GM12878 (cell line): ENCODE measurements at regions not wholly inside any gene's neighbourhood (a gene's known extent, or its start where the extent isn't known, plus 50 kb on each side); places are given as distances from the start of the nearest gene placed in this dataset.

Source experiments
- ATAC-seq: fragments of 200-7000 bp; cut with Tn5 transposase; 3 replicates; pipeline ENCODE4 v1.9.1; 2020; ENCODE audit warnings: mild to moderate bottlenecking, moderate library complexity
- BruUV-seq: library from RNA; stranded (reverse); fragments of 400-500 nt; replicated peaks from 2 replicates; lab custom pipeline; 2021; lab: Mats Ljungman, UMichigan
- CTCF ChIA-PET: fragments of 300-600 bp; sonication (Branson Sonifier 250); formaldehyde crosslinking; extraction: SDS; loops from one replicate; lab custom pipeline; 2021; ENCODE audit warnings: inconsistent platforms; lab: Yijun Ruan, JAX
- POLR2A ChIA-PET: fragments of 350-600 bp; formaldehyde crosslinking; extraction: SDS; loops from one replicate; lab custom pipeline; 2021; ENCODE audit warnings: inconsistent platforms; lab: Charles Lee
- RAD21 ChIA-PET: fragments of 300-600 bp; sonication (Branson Sonifier 250); formaldehyde crosslinking; loops from one replicate; lab custom pipeline; 2023; ENCODE audit warnings: antibody characterized with exemption; ENCODE audit not compliant: unreplicated experiment; lab: Charles Lee
- SMC1A ChIA-PET: fragments of 300-600 bp; sonication (Branson Sonifier 250); formaldehyde crosslinking; loops from one replicate; lab custom pipeline; 2023; ENCODE audit not compliant: unreplicated experiment, uncharacterized antibody; lab: Charles Lee
- DNase-seq: peaks from one replicate; pipeline ENCODE4 v3.0.0-alpha.2; 2011; ENCODE audit warnings: low read depth, low spot score
- FAIRE-seq: peaks from 3 replicates; lab custom pipeline; 2011; peaks lifted over from hg19 to GRCh38; lab: Jason Lieb, UNC
- H2AFZ ChIP-seq: 2 replicates; pipeline ENCODE4 v1.6.0; 2011; ENCODE audit warnings: low read depth, low read length, control low read depth; ENCODE audit not compliant: control insufficient read depth
- H3K27ac ChIP-seq: 2 replicates; pipeline ENCODE4 v1.5.1; 2011; ENCODE audit warnings: control low read depth; ENCODE audit not compliant: control insufficient read depth, insufficient read depth
- H3K27me3 ChIP-seq, 2 experiments: replicated peaks in 1 of 2; 2 replicates each; pipeline versions ENCODE4 v1.6.0 to v1.6.1; 2011; ENCODE audit warnings: low read length in 1 of 2; ENCODE audit not compliant: control insufficient read depth in 2 of 2, insufficient read depth in 2 of 2
- H3K36me3 ChIP-seq, 2 experiments: 2 replicates each; pipeline ENCODE4 v1.5.1; 2011; ENCODE audit warnings: low read length in 1 of 2; ENCODE audit not compliant: control insufficient read depth in 2 of 2, insufficient read depth in 2 of 2
- H3K4me1 ChIP-seq: 2 replicates; pipeline ENCODE4 v1.6.1; 2011; ENCODE audit warnings: mild to moderate bottlenecking, low read length, moderate library complexity, mixed read lengths; ENCODE audit not compliant: control insufficient read depth, insufficient read depth
- H3K4me2 ChIP-seq: 2 replicates; pipeline ENCODE4 v1.6.0; 2011; ENCODE audit warnings: control low read depth; ENCODE audit not compliant: control insufficient read depth, insufficient read depth
- H3K4me3 ChIP-seq: fragments of 200-600 bp; sonication (generic); 2 replicates; pipeline ENCODE4 v1.5.1; 2016
- H3K79me2 ChIP-seq: 2 replicates; pipeline ENCODE4 v1.6.0; 2011; ENCODE audit warnings: low read length; ENCODE audit not compliant: control insufficient read depth, insufficient read depth
- H3K9ac ChIP-seq: 2 replicates; pipeline ENCODE4 v1.8.0; 2011; ENCODE audit warnings: low read length, control low read depth, mixed read lengths; ENCODE audit not compliant: control insufficient read depth, insufficient read depth
- H3K9me3 ChIP-seq: replicated peaks from 3 replicates; pipeline ENCODE4 v1.5.1; 2011; ENCODE audit warnings: mild to moderate bottlenecking, low read length; ENCODE audit not compliant: control insufficient read depth, insufficient read depth
- H4K20me1 ChIP-seq: 2 replicates; pipeline ENCODE4 v1.6.0; 2011; ENCODE audit not compliant: control insufficient read depth, insufficient read depth
- ESRRA ChIP-seq: IDR thresholded peaks from 2 replicates; pipeline ENCODE4 v1.6.1; 2012; ENCODE audit warnings: mild to moderate bottlenecking, low read length, improper control_type of control experiment
- IKZF1 ChIP-seq: fragments of 450-650 bp; conservative IDR thresholded peaks from 2 replicates; pipeline ENCODE4 v1.6.1; 2017; ENCODE audit warnings: antibody characterized with exemption, mild to moderate bottlenecking
- PKNOX1 ChIP-seq: fragments of 450-650 bp; IDR thresholded peaks from 2 replicates; pipeline ENCODE4 v1.6.1; 2016; ENCODE audit warnings: mild to moderate bottlenecking
- POLR2A ChIP-seq: IDR thresholded peaks from 2 replicates; pipeline ENCODE4 v1.6.1; 2011; ENCODE audit warnings: low read depth, mild to moderate bottlenecking, low read length
- POU2F2 ChIP-seq: IDR thresholded peaks from 3 replicates; pipeline ENCODE4 v1.6.1; 2011; ENCODE audit warnings: low read depth, mild to moderate bottlenecking, low read length, borderline replicate concordance
- RB1 ChIP-seq: fragments of 450-650 bp; formaldehyde crosslinking; IDR thresholded peaks from 2 replicates; pipeline ENCODE4 v1.6.1; 2017; ENCODE audit warnings: mild to moderate bottlenecking, borderline replicate concordance
- SREBF2 ChIP-seq: IDR thresholded peaks from 2 replicates; pipeline ENCODE4 v1.6.1; 2012; ENCODE audit warnings: mild to moderate bottlenecking, low read length
- SRF ChIP-seq, 2 experiments: IDR thresholded peaks; 2 replicates each; pipeline ENCODE4 v1.6.1; 2011; ENCODE audit warnings: low read depth in 2 of 2, low read length in 2 of 2, mild to moderate bottlenecking in 1 of 2, moderate library complexity in 1 of 2
- SUZ12 ChIP-seq: fragments of 200-600 bp; sonication (generic); IDR thresholded peaks from one replicate; pipeline ENCODE4 v1.6.1; 2018; ENCODE audit warnings: antibody characterized with exemption, mild to moderate bottlenecking; ENCODE audit not compliant: unreplicated experiment
- YY1 ChIP-seq: IDR thresholded peaks from 2 replicates; pipeline ENCODE4 v1.6.1; 2011; ENCODE audit warnings: low read depth, mild to moderate bottlenecking, low read length
- WGBS: methylation state at CpG from one replicate; pipeline ENCODE4 v1.1.6; 2016; ENCODE audit warnings: low lambda C conversion rate; ENCODE audit not compliant: insufficient replicate concordance, insufficient coverage; ENCODE audit errors: missing lambda C conversion rate; 5-methylcytosine and 5-hydroxymethylcytosine counted together
- in situ Hi-C: fragments of 300-500 bp; cut with MboI; formaldehyde crosslinking; loops from 9 replicates; pipeline ENCODE4 v1.14.3; 2018; ENCODE audit warnings: mixed read lengths
- intact Hi-C: fragments of 100-400 bp; cut with micrococcal nuclease; formaldehyde crosslinking; loops from one replicate; pipeline ENCODE4 v1.14.2; 2022; ENCODE audit not compliant: unreplicated experiment
- TF ChIP-seq, protein P1 (sequence below): IDR thresholded peaks from 2 replicates; pipeline ENCODE4 v1.6.1; 2012; ENCODE audit warnings: low read depth, low read length, improper control_type of control experiment
- TF ChIP-seq, protein P2 (sequence below): fragments of 450-650 bp; IDR thresholded peaks from 2 replicates; pipeline ENCODE4 v1.6.1; 2017; ENCODE audit warnings: low read depth, mild to moderate bottlenecking, moderate library complexity

DNA sequence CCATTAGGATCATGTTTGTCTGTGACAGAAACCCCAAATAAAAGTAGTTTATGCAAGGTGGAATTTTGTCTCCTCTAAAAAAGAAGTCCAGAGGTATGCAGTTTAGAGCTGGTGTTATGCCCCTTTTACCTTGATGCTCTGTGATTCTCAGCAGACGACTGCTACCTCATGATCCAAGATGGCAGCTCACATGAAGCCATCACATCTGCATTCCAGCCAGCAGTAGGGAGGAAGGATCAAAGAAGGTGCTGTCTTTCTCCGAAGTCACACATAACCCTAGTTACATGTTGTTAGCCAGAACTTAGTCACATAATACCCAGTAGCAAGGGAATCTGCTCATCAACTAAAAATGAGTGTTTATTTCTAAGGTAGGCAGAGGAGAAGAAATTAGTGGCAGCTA, 135.7 kb upstream of the HS3ST2 start:
- CTCF ChIA-PET: interaction anchor here (1.2 kb wide), 1 partner anchor 1522 kb away, joined by 3 read pairs; no protein-coding TSS in a partner anchor
- TF ChIP-seq SREBF2 (no peak), RB1 (no peak), SUZ12 (no peak), POU2F2 (no peak), SRF (IDR thresholded peaks at IDR 0.05; ENCODE audit: low read depth in 2 of 2, low read length in 2 of 2) (no peak), YY1 (no peak), POLR2A (no peak), PKNOX1 (no peak), IKZF1 (no peak), ESRRA (no peak)
- TF ChIP-seq, protein P1, sequence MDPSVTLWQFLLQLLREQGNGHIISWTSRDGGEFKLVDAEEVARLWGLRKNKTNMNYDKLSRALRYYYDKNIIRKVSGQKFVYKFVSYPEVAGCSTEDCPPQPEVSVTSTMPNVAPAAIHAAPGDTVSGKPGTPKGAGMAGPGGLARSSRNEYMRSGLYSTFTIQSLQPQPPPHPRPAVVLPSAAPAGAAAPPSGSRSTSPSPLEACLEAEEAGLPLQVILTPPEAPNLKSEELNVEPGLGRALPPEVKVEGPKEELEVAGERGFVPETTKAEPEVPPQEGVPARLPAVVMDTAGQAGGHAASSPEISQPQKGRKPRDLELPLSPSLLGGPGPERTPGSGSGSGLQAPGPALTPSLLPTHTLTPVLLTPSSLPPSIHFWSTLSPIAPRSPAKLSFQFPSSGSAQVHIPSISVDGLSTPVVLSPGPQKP: no peak
- TF ChIP-seq, protein P2, sequence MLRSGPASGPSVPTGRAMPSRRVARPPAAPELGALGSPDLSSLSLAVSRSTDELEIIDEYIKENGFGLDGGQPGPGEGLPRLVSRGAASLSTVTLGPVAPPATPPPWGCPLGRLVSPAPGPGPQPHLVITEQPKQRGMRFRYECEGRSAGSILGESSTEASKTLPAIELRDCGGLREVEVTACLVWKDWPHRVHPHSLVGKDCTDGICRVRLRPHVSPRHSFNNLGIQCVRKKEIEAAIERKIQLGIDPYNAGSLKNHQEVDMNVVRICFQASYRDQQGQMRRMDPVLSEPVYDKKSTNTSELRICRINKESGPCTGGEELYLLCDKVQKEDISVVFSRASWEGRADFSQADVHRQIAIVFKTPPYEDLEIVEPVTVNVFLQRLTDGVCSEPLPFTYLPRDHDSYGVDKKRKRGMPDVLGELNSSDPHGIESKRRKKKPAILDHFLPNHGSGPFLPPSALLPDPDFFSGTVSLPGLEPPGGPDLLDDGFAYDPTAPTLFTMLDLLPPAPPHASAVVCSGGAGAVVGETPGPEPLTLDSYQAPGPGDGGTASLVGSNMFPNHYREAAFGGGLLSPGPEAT: no peak
- TF ChIP-seq, all 136 proteins: peak for 0
- WGBS: 14% methylated on average over 2 of the region's 2 CpGs

More for the DNA sequence above, 135.7 kb upstream of the HS3ST2 start:
- Histone ChIP-seq H3K27me3 (no peaks in the 10 kb centered on the region; a peak in 1 of 4 replicates), H3K4me3 (no peak overlapping the region), H3K36me3 (no peaks in the 10 kb centered on the region), H2AFZ (no peak overlapping the region), H4K20me1 (no peaks in the 10 kb centered on the region), H3K9me3 (no peaks in the 10 kb centered on the region), H3K27ac (no peak overlapping the region), H3K79me2 (no peaks in the 10 kb centered on the region), H3K4me1 (no peaks in the 10 kb centered on the region), H3K4me2 (no peak overlapping the region), H3K9ac (no peak overlapping the region)
- ChIA-PET RAD21 (interaction anchor here (0.9 kb wide), 1 partner anchor 10 kb away, joined by 3 read pairs; no protein-coding TSS in a partner anchor), SMC1A (interaction anchor here (1.3 to 1.9 kb wide), 2 partner anchors 9 to 17 kb away, joined by 4 read pairs; no protein-coding TSS in a partner anchor), POLR2A (no interaction called here)
- no peak for FAIRE-seq
- intact Hi-C loops: no loop called here
- no peak for ATAC-seq
- in situ Hi-C loops: loop anchor here (10.0 kb wide), 1 partner anchor 354 kb away; no protein-coding TSS in a partner anchor
- BruUV-seq: no TSS peak
- DNase-seq: no peak
